ENCODE measurements at regions not wholly inside any gene's neighbourhood (a gene's known extent, or its start where the extent isn't known, plus 50 kb on each side); places are given as distances from the start of the nearest gene placed in this dataset.

- no peaks in the 10 kb centered on the region for H3K79me1 ChIP-seq (ENCODE audit: low read length)
- WGBS (ENCODE audit: extremely low coverage, insufficient coverage, low lambda C conversion rate) = no CpG with 5 or more reads among the region's 7 CpGs
- no peaks in the 10 kb centered on the region for H3K36me3 ChIP-seq (ENCODE audit: control insufficient read depth, insufficient read depth, low read length)
Observed at GRCh38 chr5:4945296-4945695, 194.8 kb upstream of the ADAMTS16 start.

GRCh38 chr5:4947106-4947505, 193.0 kb upstream of the ADAMTS16 start:
- H3K4me2 ChIP-seq (ENCODE audit: low read length) = no peak overlapping the region
- no peaks in the 10 kb centered on the region for H3K79me2 ChIP-seq (ENCODE audit: control insufficient read depth, insufficient read depth, low read length)
- no peak overlapping the region for H2BK5ac ChIP-seq (ENCODE audit: low read length)
- H3K36me3 ChIP-seq (ENCODE audit: control insufficient read depth, insufficient read depth, low read length) = no peaks in the 10 kb centered on the region
- H2BK15ac ChIP-seq (replicated peaks; ENCODE audit: low read depth) = no peak overlapping the region
- H3K79me1 ChIP-seq (ENCODE audit: low read length) = no peaks in the 10 kb centered on the region
- H3K27me3 ChIP-seq (ENCODE audit: insufficient read depth, low read length, poor library complexity) = no peaks in the 10 kb centered on the region
- H3K18ac ChIP-seq (ENCODE audit: low read length) = no peak overlapping the region
- DNase-seq = no peak
- H3K4me1 ChIP-seq (ENCODE audit: control insufficient read depth, low read depth, low read length) = no peaks in the 10 kb centered on the region
- no peak overlapping the region for H3K27ac ChIP-seq (ENCODE audit: low read depth, low read length)
- no peak overlapping the region for H3K23ac ChIP-seq (ENCODE audit: low read length)
- H3K56ac ChIP-seq (ENCODE audit: low read length) = no peak overlapping the region
- H2BK120ac ChIP-seq (ENCODE audit: low read depth, low read length) = no peak overlapping the region
- H4K5ac ChIP-seq (ENCODE audit: low read length) = no peak overlapping the region
- no peak overlapping the region for H4K8ac ChIP-seq (ENCODE audit: low read depth, low read length)
- WGBS (ENCODE audit: extremely low coverage, insufficient coverage, low lambda C conversion rate) = no CpG with 5 or more reads among the region's 1 CpG
- no peak overlapping the region for H3K4ac ChIP-seq (ENCODE audit: low read depth, low read length)
- no peak overlapping the region for H3K4me3 ChIP-seq (ENCODE audit: low read length)
- H2AK5ac ChIP-seq (ENCODE audit: low read length) = no peak overlapping the region
- H3K9ac ChIP-seq (ENCODE audit: low read length) = no peak overlapping the region

More at GRCh38 chr5:4945296-4945695, 194.8 kb upstream of the ADAMTS16 start:
- H3K9ac ChIP-seq (ENCODE audit: low read length) = no peak overlapping the region
- no peak overlapping the region for H3K56ac ChIP-seq (ENCODE audit: low read length)
- H2BK120ac ChIP-seq (ENCODE audit: low read depth, low read length) = no peak overlapping the region
- no peaks in the 10 kb centered on the region for H3K27me3 ChIP-seq (ENCODE audit: insufficient read depth, low read length, poor library complexity)
- no peak overlapping the region for H3K4me2 ChIP-seq (ENCODE audit: low read length)
- H3K23ac ChIP-seq (ENCODE audit: low read length) = no peak overlapping the region
- H3K4me3 ChIP-seq (ENCODE audit: low read length) = no peak overlapping the region
- no peaks in the 10 kb centered on the region for H3K4me1 ChIP-seq (ENCODE audit: control insufficient read depth, low read depth, low read length)
- no peaks in the 10 kb centered on the region for H3K79me2 ChIP-seq (ENCODE audit: control insufficient read depth, insufficient read depth, low read length)
- H2BK15ac ChIP-seq (replicated peaks; ENCODE audit: low read depth) = no peak overlapping the region
- no peak overlapping the region for H4K8ac ChIP-seq (ENCODE audit: low read depth, low read length)
- H3K18ac ChIP-seq (ENCODE audit: low read length) = no peak overlapping the region
- H2BK5ac ChIP-seq (ENCODE audit: low read length) = no peak overlapping the region
- no peak overlapping the region for H2AK5ac ChIP-seq (ENCODE audit: low read length)
- no peak overlapping the region for H4K5ac ChIP-seq (ENCODE audit: low read length)
- DNase-seq = no peak
- no peak overlapping the region for H3K27ac ChIP-seq (ENCODE audit: low read depth, low read length)
- H3K4ac ChIP-seq (ENCODE audit: low read depth, low read length) = no peak overlapping the region

GRCh38 chr5:4947893-4948536, 192.1 kb upstream of the ADAMTS16 start:
- H3K18ac ChIP-seq (ENCODE audit: low read length) = no peak overlapping the region
- H3K36me3 ChIP-seq (ENCODE audit: control insufficient read depth, insufficient read depth, low read length) = no peaks in the 10 kb centered on the region
- no peak overlapping the region for H2BK15ac ChIP-seq (replicated peaks; ENCODE audit: low read depth)
- no peak overlapping the region for H3K4me2 ChIP-seq (ENCODE audit: low read length)
- no peak overlapping the region for H2BK5ac ChIP-seq (ENCODE audit: low read length)
- H3K27me3 ChIP-seq (ENCODE audit: insufficient read depth, low read length, poor library complexity) = no peaks in the 10 kb centered on the region
- WGBS (ENCODE audit: extremely low coverage, insufficient coverage, low lambda C conversion rate) = no CpG with 5 or more reads among the region's 9 CpGs
- H3K4ac ChIP-seq (ENCODE audit: low read depth, low read length) = no peak overlapping the region
- no peak overlapping the region for H4K8ac ChIP-seq (ENCODE audit: low read depth, low read length)
- H3K23ac ChIP-seq (ENCODE audit: low read length) = no peak overlapping the region
- H3K56ac ChIP-seq (ENCODE audit: low read length) = no peak overlapping the region
- no peak overlapping the region for H3K27ac ChIP-seq (ENCODE audit: low read depth, low read length)
- H3K4me3 ChIP-seq (ENCODE audit: low read length) = no peak overlapping the region
- H3K4me1 ChIP-seq (ENCODE audit: control insufficient read depth, low read depth, low read length) = no peaks in the 10 kb centered on the region
- H3K79me2 ChIP-seq (ENCODE audit: control insufficient read depth, insufficient read depth, low read length) = no peaks in the 10 kb centered on the region
- H3K9ac ChIP-seq (ENCODE audit: low read length) = no peak overlapping the region
- DNase-seq = no peak
- no peaks in the 10 kb centered on the region for H3K79me1 ChIP-seq (ENCODE audit: low read length)
- no peak overlapping the region for H4K5ac ChIP-seq (ENCODE audit: low read length)
- no peak overlapping the region for H2BK120ac ChIP-seq (ENCODE audit: low read depth, low read length)
- no peak overlapping the region for H2AK5ac ChIP-seq (ENCODE audit: low read length)

GRCh38 chr5:4949108-4949507, 191.0 kb upstream of the ADAMTS16 start:
- H3K56ac ChIP-seq (ENCODE audit: low read length) = no peak overlapping the region
- no peak overlapping the region for H3K4me2 ChIP-seq (ENCODE audit: low read length)
- no peak for DNase-seq
- no peak overlapping the region for H3K9ac ChIP-seq (ENCODE audit: low read length)
- H2BK15ac ChIP-seq (replicated peaks; ENCODE audit: low read depth) = no peak overlapping the region
- no peak overlapping the region for H3K18ac ChIP-seq (ENCODE audit: low read length)
- no peak overlapping the region for H3K4me3 ChIP-seq (ENCODE audit: low read length)
- H3K23ac ChIP-seq (ENCODE audit: low read length) = no peak overlapping the region
- H2BK5ac ChIP-seq (ENCODE audit: low read length) = no peak overlapping the region
- H3K79me2 ChIP-seq (ENCODE audit: control insufficient read depth, insufficient read depth, low read length) = no peaks in the 10 kb centered on the region
- no peak overlapping the region for H4K5ac ChIP-seq (ENCODE audit: low read length)
- no peak overlapping the region for H4K8ac ChIP-seq (ENCODE audit: low read depth, low read length)
- H3K27ac ChIP-seq (ENCODE audit: low read depth, low read length) = no peak overlapping the region
- WGBS (ENCODE audit: extremely low coverage, insufficient coverage, low lambda C conversion rate) = no CpG with 5 or more reads among the region's 6 CpGs
- H3K79me1 ChIP-seq (ENCODE audit: low read length) = no peaks in the 10 kb centered on the region
- no peaks in the 10 kb centered on the region for H3K4me1 ChIP-seq (ENCODE audit: control insufficient read depth, low read depth, low read length)
- H3K36me3 ChIP-seq (ENCODE audit: control insufficient read depth, insufficient read depth, low read length) = no peaks in the 10 kb centered on the region
- H2BK120ac ChIP-seq (ENCODE audit: low read depth, low read length) = no peak overlapping the region
- no peak overlapping the region for H3K4ac ChIP-seq (ENCODE audit: low read depth, low read length)
- no peaks in the 10 kb centered on the region for H3K27me3 ChIP-seq (ENCODE audit: insufficient read depth, low read length, poor library complexity)
- no peak overlapping the region for H2AK5ac ChIP-seq (ENCODE audit: low read length)

GRCh38 chr5:4953576-4953975, 186.6 kb upstream of the ADAMTS16 start:
- 100% methylated on average over 1 of the region's 4 CpGs for WGBS (ENCODE audit: extremely low coverage, insufficient coverage, low lambda C conversion rate)
- no peak overlapping the region for H4K8ac ChIP-seq (ENCODE audit: low read depth, low read length)

GRCh38 chr5:4954048-4954447, 186.1 kb upstream of the ADAMTS16 start:
- Histone ChIP-seq H4K8ac (ENCODE audit: low read depth, low read length) (no peak overlapping the region), H3K23ac (ENCODE audit: low read length) (no peak overlapping the region), H3K36me3 (ENCODE audit: control insufficient read depth, insufficient read depth, low read length) (no peaks in the 10 kb centered on the region), H2BK5ac (ENCODE audit: low read length) (no peak overlapping the region), H3K27ac (ENCODE audit: low read depth, low read length) (no peak overlapping the region), H2BK120ac (ENCODE audit: low read depth, low read length) (no peak overlapping the region), H3K79me1 (ENCODE audit: low read length) (no peaks in the 10 kb centered on the region), H3K4ac (ENCODE audit: low read depth, low read length) (no peak overlapping the region), H3K27me3 (ENCODE audit: insufficient read depth, low read length, poor library complexity) (no peaks in the 10 kb centered on the region), H4K5ac (ENCODE audit: low read length) (no peak overlapping the region), H3K56ac (ENCODE audit: low read length) (no peak overlapping the region), H3K79me2 (ENCODE audit: control insufficient read depth, insufficient read depth, low read length) (no peaks in the 10 kb centered on the region), H3K4me1 (ENCODE audit: control insufficient read depth, low read depth, low read length) (no peaks in the 10 kb centered on the region), H2BK15ac (replicated peaks; ENCODE audit: low read depth) (no peak overlapping the region), H3K9ac (ENCODE audit: low read length) (no peak overlapping the region), H3K18ac (ENCODE audit: low read length) (no peak overlapping the region), H3K4me3 (ENCODE audit: low read length) (no peak overlapping the region), H2AK5ac (ENCODE audit: low read length) (no peak overlapping the region), H3K4me2 (ENCODE audit: low read length) (no peak overlapping the region)
- no peak for DNase-seq
- WGBS (ENCODE audit: extremely low coverage, insufficient coverage, low lambda C conversion rate) = no CpG with 5 or more reads among the region's 4 CpGs

More at GRCh38 chr5:4953576-4953975, 186.6 kb upstream of the ADAMTS16 start:
- Histone ChIP-seq H3K79me1 (ENCODE audit: low read length) (no peaks in the 10 kb centered on the region), H2BK120ac (ENCODE audit: low read depth, low read length) (no peak overlapping the region), H3K79me2 (ENCODE audit: control insufficient read depth, insufficient read depth, low read length) (no peaks in the 10 kb centered on the region), H3K27me3 (ENCODE audit: insufficient read depth, low read length, poor library complexity) (no peaks in the 10 kb centered on the region), H3K4me2 (ENCODE audit: low read length) (no peak overlapping the region), H3K36me3 (ENCODE audit: control insufficient read depth, insufficient read depth, low read length) (no peaks in the 10 kb centered on the region), H3K56ac (ENCODE audit: low read length) (no peak overlapping the region), H3K18ac (ENCODE audit: low read length) (no peak overlapping the region), H3K4me1 (ENCODE audit: control insufficient read depth, low read depth, low read length) (no peaks in the 10 kb centered on the region), H3K9ac (ENCODE audit: low read length) (no peak overlapping the region), H4K5ac (ENCODE audit: low read length) (no peak overlapping the region), H3K4ac (ENCODE audit: low read depth, low read length) (no peak overlapping the region), H3K23ac (ENCODE audit: low read length) (no peak overlapping the region), H2AK5ac (ENCODE audit: low read length) (no peak overlapping the region), H2BK15ac (replicated peaks; ENCODE audit: low read depth) (no peak overlapping the region), H2BK5ac (ENCODE audit: low read length) (no peak overlapping the region), H3K27ac (ENCODE audit: low read depth, low read length) (no peak overlapping the region), H3K4me3 (ENCODE audit: low read length) (no peak overlapping the region)
- DNase-seq = no peak
